B cell (primary cell): ENCODE measurements at regions not wholly inside any gene's neighbourhood (a gene's known extent, or its start where the extent isn't known, plus 50 kb on each side); places are given as distances from the start of the nearest gene placed in this dataset.

Source experiments
- ATAC-seq: fragments of 200-7000 bp; cut with Tn5 transposase; one replicate; pipeline ENCODE4 v1.10.0; 2021; ENCODE audit warnings: low read depth, mild to moderate bottlenecking, moderate number of reproducible peaks, moderate library complexity
- CTCF ChIA-PET: fragments of 350-600 bp; sonication (Branson Sonifier 250); formaldehyde crosslinking; loops from one replicate; lab custom pipeline; 2021; ENCODE audit warnings: antibody characterized with exemption, inconsistent platforms; lab: Charles Lee
- POLR2A ChIA-PET: fragments of 350-600 bp; sonication (Branson Sonifier 250); formaldehyde crosslinking; loops from one replicate; lab custom pipeline; 2021; ENCODE audit warnings: antibody characterized with exemption; lab: Charles Lee
- DNase-seq: peaks from one replicate; pipeline ENCODE4 v3.0.0; 2013
- H2AFZ ChIP-seq: 2 replicates; pipeline ENCODE4 v1.6.1; 2012; ENCODE audit warnings: mild to moderate bottlenecking, low read depth, low read length; ENCODE audit not compliant: insufficient read depth, poor library complexity, severe bottlenecking
- H3K27ac ChIP-seq, 2 donors: 1 replicate in 1 of 2; 2 replicates in 1 of 2; pipeline ENCODE4 v1.5.1; 2012 to 2013; ENCODE audit warnings: low read length in 2 of 2, mild to moderate bottlenecking in 2 of 2, moderate library complexity in 1 of 2
- H3K27me3 ChIP-seq, 4 experiments: fragments of 200-600 bp in 1 of 4; sonication (generic) in 1 of 4; replicated peaks in 1 of 4; 1 replicate in 2 of 4; 2 replicates in 2 of 4; pipeline versions ENCODE4 v1.6.1 to v1.7.0; 2013 to 2016; ENCODE audit warnings: low read length in 3 of 4, mild to moderate bottlenecking in 2 of 4, mixed read lengths in 1 of 4, moderate library complexity in 1 of 4; ENCODE audit not compliant: insufficient read depth in 4 of 4, control insufficient read depth in 3 of 4; ENCODE audit errors: control extremely low read depth in 1 of 4
- H3K36me3 ChIP-seq, 2 experiments: replicated peaks in 1 of 2; 1 replicate in 1 of 2; 2 replicates in 1 of 2; pipeline versions ENCODE4 v1.6.1 to v1.7.1; 2013; ENCODE audit warnings: low read length in 1 of 2; ENCODE audit not compliant: insufficient read depth in 2 of 2, control insufficient read depth in 1 of 2; ENCODE audit errors: control extremely low read depth in 1 of 2, extremely low read depth in 1 of 2
- H3K4me1 ChIP-seq, 2 donors: fragments of 200-600 bp in 1 of 2; sonication (generic) in 1 of 2; 1 replicate in 1 of 2; 2 replicates in 1 of 2; pipeline versions ENCODE4 v1.5.1 to v1.6.1; 2013 to 2017; ENCODE audit warnings: low read length in 2 of 2; ENCODE audit not compliant: control insufficient read depth in 2 of 2, insufficient read depth in 2 of 2
- H3K4me2 ChIP-seq: replicated peaks from 2 replicates; pipeline ENCODE3; 2012; ENCODE audit warnings: mild to moderate bottlenecking, low read depth, low read length; ENCODE audit not compliant: poor library complexity, severe bottlenecking
- H3K4me3 ChIP-seq, 5 experiments: fragments of 200-600 bp in 1 of 5; sonication (generic) in 1 of 5; 1 replicate in 3 of 5; 2 replicates in 2 of 5; pipeline versions ENCODE4 v1.5.1 to v1.7.0; 2011 to 2016; ENCODE audit warnings: low read length in 4 of 5, mild to moderate bottlenecking in 4 of 5, low read depth in 2 of 5, control low read depth in 1 of 5, moderate library complexity in 1 of 5; ENCODE audit not compliant: insufficient read depth in 1 of 5; ENCODE audit errors: control extremely low read depth in 1 of 5, extremely low read depth in 1 of 5
- H3K79me2 ChIP-seq: fragments of 200-600 bp; sonication (generic); one replicate; pipeline ENCODE4 v1.6.0; 2016; ENCODE audit warnings: low read length; ENCODE audit not compliant: control insufficient read depth, insufficient read depth
- H3K9ac ChIP-seq: fragments of 200-600 bp; sonication (generic); 2 replicates; pipeline ENCODE4 v1.6.1; 2017; ENCODE audit warnings: mild to moderate bottlenecking, low read length, moderate library complexity
- H3K9me3 ChIP-seq, 3 donors: one replicate each; pipeline versions ENCODE4 v1.6.1 to v1.7.1; 2013; ENCODE audit warnings: low read length in 2 of 3; ENCODE audit not compliant: control insufficient read depth in 2 of 3, insufficient read depth in 1 of 3; ENCODE audit errors: control extremely low read depth in 1 of 3
- H4K20me1 ChIP-seq: 2 replicates; pipeline ENCODE4 v1.6.0; 2012; ENCODE audit warnings: mild to moderate bottlenecking, low read length; ENCODE audit not compliant: insufficient read depth, control insufficient read depth, poor library complexity, severe bottlenecking
- H3K27ac Mint-ChIP-seq: one replicate; pipeline ENCODE4 v1.8.0; 2021; ENCODE audit warnings: mixed read lengths
- H3K27me3 Mint-ChIP-seq: one replicate; pipeline ENCODE4 v1.8.0; 2021; ENCODE audit warnings: mixed read lengths
- H3K4me1 Mint-ChIP-seq: one replicate; pipeline ENCODE4 v1.8.0; 2021; ENCODE audit warnings: mixed read lengths
- H3K4me3 Mint-ChIP-seq: one replicate; pipeline ENCODE4 v1.8.0; 2021; ENCODE audit warnings: mixed read lengths
- H3K9me3 Mint-ChIP-seq: one replicate; pipeline ENCODE4 v1.8.0; 2022; ENCODE audit warnings: mixed read lengths; ENCODE audit not compliant: insufficient read depth
- CTCF ChIP-seq: fragments of 200-600 bp; IDR thresholded peaks from one replicate; pipeline ENCODE4 v1.8.0; 2022; ENCODE audit warnings: antibody characterized with exemption, mild to moderate bottlenecking
- EZH2 ChIP-seq: IDR thresholded peaks from 2 replicates; pipeline ENCODE4 v1.6.1; 2012; ENCODE audit warnings: borderline replicate concordance, low read depth, mild to moderate bottlenecking, moderate library complexity, low read length; ENCODE audit not compliant: insufficient read depth, poor library complexity, severe bottlenecking
- WGBS: methylation state at CpG from one replicate; pipeline ENCODE4 v1.1.5; 2013; ENCODE audit warnings: missing lambda C conversion rate; ENCODE audit not compliant: insufficient coverage; 5-methylcytosine and 5-hydroxymethylcytosine counted together
- intact Hi-C: fragments of 100-400 bp; cut with micrococcal nuclease; formaldehyde crosslinking; loops from one replicate; pipeline ENCODE4 v1.10.0; 2022

GRCh38 chr4:66091786-66092185 lies 421.5 kb upstream of the EPHA5 start:
- Histone ChIP-seq H3K4me1 (no peaks in the 10 kb centered on the region), H3K4me2 (no peak overlapping the region), H3K79me2 (no peaks in the 10 kb centered on the region), H3K9ac (no peak overlapping the region), H3K4me3 (no peak overlapping the region), H4K20me1 (no peaks in the 10 kb centered on the region), H3K27ac (no peak overlapping the region), H2AFZ (no peak overlapping the region), H3K9me3 (peaks cover 0 to 7% (median 0%) of the 10 kb centered on the region in 3 donors), H3K27me3 (no peaks in the 10 kb centered on the region), H3K36me3 (no peaks in the 10 kb centered on the region)
- no CpG with 5 or more reads among the region's 1 CpG for WGBS
- H3K9me3 Mint-ChIP-seq: peaks cover 7% of the 10 kb centered on the region
- intact Hi-C loops: no loop called here
- ChIA-PET CTCF (no interaction called here), POLR2A (no interaction called here)
- no peak overlapping the region for H3K4me3 Mint-ChIP-seq
- DNase-seq (no peak), ATAC-seq (no peak)
- no peak for TF ChIP-seq EZH2
- no peak for TF ChIP-seq CTCF
- H3K27ac Mint-ChIP-seq: no peak overlapping the region
- H3K4me1 Mint-ChIP-seq: no peaks in the 10 kb centered on the region
- no peaks in the 10 kb centered on the region for H3K27me3 Mint-ChIP-seq

GRCh38 chr4:66073961-66074360 lies 403.7 kb upstream of the EPHA5 start:
- no peak overlapping the region for H3K27ac Mint-ChIP-seq
- Histone ChIP-seq H4K20me1 (no peaks in the 10 kb centered on the region), H3K4me3 (no peak overlapping the region), H3K4me2 (no peak overlapping the region), H2AFZ (no peak overlapping the region), H3K79me2 (no peaks in the 10 kb centered on the region), H3K4me1 (no peaks in the 10 kb centered on the region), H3K27me3 (no peaks in the 10 kb centered on the region), H3K27ac (no peak overlapping the region), H3K36me3 (no peaks in the 10 kb centered on the region), H3K9ac (no peak overlapping the region), H3K9me3 (no peaks in the 10 kb centered on the region)
- no peak for TF ChIP-seq CTCF
- TF ChIP-seq EZH2: no peak
- H3K27me3 Mint-ChIP-seq: no peaks in the 10 kb centered on the region
- H3K4me1 Mint-ChIP-seq: no peaks in the 10 kb centered on the region
- ChIA-PET POLR2A (no interaction called here), CTCF (no interaction called here)
- WGBS: no CpG with 5 or more reads among the region's 2 CpGs
- DNase-seq (no peak), ATAC-seq (no peak)
- intact Hi-C loops: no loop called here
- no peak overlapping the region for H3K4me3 Mint-ChIP-seq
- no peaks in the 10 kb centered on the region for H3K9me3 Mint-ChIP-seq
